ENCODE measurements at regions not wholly inside any gene's neighbourhood (a gene's known extent, or its start where the extent isn't known, plus 50 kb on each side); places are given as distances from the start of the nearest gene placed in this dataset.

DNA sequence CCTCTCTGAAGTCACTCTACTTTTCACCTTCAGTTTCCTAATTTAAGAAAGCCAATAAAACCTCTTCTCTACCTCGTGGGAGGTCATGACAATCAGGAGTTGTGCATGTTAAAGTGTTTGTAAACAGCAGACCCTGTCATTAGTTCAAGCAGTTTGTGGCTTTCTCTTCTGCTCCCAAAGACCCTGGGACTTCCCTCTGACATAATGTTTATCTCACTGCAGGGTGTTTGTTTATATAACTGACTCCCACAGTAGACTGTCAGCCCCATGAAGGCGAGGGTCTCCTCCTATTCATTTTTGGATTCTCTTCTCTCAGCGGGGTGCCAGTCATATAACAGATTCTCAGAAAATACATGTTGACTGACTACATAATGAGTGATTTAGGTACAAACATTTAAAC, 360.0 kb upstream of the ZNF462 start:
- no peak overlapping the region for H3K4me3 ChIP-seq
- no peak for DNase-seq

DNA sequence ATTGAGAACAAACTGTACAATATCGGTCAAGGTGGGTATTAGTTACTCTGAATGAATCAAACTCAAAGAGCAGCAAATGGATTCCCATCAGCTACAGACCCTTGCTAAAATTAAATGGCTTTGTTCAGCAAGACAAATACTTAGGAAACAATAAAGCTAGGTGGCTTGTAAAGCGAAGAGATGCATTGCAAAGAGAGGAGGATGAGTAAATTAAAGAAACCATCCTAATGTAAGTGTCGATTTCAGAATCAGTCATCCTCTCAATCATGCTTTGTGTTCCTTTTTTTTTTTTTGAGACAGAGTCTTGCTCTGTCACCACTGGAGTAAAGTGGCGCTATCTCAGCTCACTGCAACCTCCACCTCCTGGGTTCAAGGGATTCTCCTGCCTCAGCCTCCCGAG, 359.2 kb upstream of the ZNF462 start:
- DNase-seq = no peak
- Histone ChIP-seq H3K36me3 (no peaks in the 10 kb centered on the region), H3K27ac (no peak overlapping the region), H3K4me3 (no peak overlapping the region), H3K4me1 (no peaks in the 10 kb centered on the region), H3K27me3 (no peaks in the 10 kb centered on the region), H3K9me3 (no peaks in the 10 kb centered on the region)
- TF ChIP-seq POLR2A (IDR thresholded peaks at IDR 0.05) = no peak
- TF ChIP-seq, protein P1, sequence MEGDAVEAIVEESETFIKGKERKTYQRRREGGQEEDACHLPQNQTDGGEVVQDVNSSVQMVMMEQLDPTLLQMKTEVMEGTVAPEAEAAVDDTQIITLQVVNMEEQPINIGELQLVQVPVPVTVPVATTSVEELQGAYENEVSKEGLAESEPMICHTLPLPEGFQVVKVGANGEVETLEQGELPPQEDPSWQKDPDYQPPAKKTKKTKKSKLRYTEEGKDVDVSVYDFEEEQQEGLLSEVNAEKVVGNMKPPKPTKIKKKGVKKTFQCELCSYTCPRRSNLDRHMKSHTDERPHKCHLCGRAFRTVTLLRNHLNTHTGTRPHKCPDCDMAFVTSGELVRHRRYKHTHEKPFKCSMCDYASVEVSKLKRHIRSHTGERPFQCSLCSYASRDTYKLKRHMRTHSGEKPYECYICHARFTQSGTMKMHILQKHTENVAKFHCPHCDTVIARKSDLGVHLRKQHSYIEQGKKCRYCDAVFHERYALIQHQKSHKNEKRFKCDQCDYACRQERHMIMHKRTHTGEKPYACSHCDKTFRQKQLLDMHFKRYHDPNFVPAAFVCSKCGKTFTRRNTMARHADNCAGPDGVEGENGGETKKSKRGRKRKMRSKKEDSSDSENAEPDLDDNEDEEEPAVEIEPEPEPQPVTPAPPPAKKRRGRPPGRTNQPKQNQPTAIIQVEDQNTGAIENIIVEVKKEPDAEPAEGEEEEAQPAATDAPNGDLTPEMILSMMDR (IDR thresholded peaks at IDR 0.05) = no peak

More for the DNA sequence above, 360.0 kb upstream of the ZNF462 start:
- Histone ChIP-seq H3K9me3 (no peaks in the 10 kb centered on the region), H3K36me3 (no peaks in the 10 kb centered on the region), H3K27me3 (no peaks in the 10 kb centered on the region), H3K27ac (no peak overlapping the region), H3K4me1 (no peaks in the 10 kb centered on the region)
- TF ChIP-seq POLR2A (IDR thresholded peaks at IDR 0.05) = no peak
- TF ChIP-seq, protein P1 (IDR thresholded peaks at IDR 0.05) = no peak

DNA sequence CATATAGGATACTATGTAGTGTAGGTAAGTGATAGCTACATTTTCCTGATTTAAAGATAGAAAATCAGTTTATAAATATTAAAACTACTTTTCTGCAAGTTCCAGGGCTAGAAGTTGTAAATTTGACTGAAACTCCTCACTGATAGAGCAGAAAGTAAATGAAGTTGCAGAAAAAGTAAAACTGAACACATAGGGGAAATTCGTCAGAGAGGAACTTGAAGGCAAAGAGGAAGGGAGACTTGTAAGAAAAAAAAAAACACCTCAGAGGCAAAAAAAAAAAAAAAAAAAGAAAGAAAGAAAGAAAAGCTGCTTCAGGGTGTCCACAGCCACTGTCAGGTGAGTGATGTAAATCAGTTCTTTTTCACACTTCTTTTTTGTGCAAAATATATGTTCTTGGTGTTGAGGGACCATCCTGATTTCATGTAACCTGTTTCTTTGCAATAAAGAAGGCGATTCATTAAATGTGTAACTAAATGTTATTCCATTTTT, 336.2 kb upstream of the ZNF462 start:
- DNase-seq = no peak
- Histone ChIP-seq H3K27ac (no peak overlapping the region), H3K27me3 (no peaks in the 10 kb centered on the region), H3K9me3 (no peaks in the 10 kb centered on the region), H3K4me1 (no peaks in the 10 kb centered on the region), H3K36me3 (no peaks in the 10 kb centered on the region), H3K4me3 (no peak overlapping the region)
- TF ChIP-seq, protein P1 (IDR thresholded peaks at IDR 0.05) = no peak
- no peak for TF ChIP-seq POLR2A (IDR thresholded peaks at IDR 0.05)

DNA sequence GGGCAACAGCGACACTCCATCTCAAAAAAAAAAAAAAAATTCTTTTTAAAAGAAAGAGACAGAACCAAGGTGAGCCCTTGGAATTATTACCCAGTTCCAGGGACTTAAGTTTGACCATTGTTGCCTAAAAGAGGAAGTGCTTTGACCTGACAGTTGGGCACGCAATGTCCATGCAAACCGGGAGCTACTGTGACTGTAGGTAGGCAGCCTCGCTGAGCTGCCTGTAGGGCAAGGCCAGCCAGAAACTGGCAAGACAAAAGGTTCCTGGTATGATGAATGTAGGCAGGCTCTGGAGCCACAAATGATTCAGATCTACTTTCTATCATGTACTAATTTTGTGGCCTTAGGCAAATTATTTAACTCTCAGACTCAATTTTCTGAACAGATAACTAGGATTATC, 334.8 kb upstream of the ZNF462 start:
- Histone ChIP-seq H3K4me1 (no peaks in the 10 kb centered on the region), H3K36me3 (no peaks in the 10 kb centered on the region), H3K9me3 (no peaks in the 10 kb centered on the region), H3K27me3 (no peaks in the 10 kb centered on the region), H3K4me3 (no peak overlapping the region), H3K27ac (no peak overlapping the region)
- TF ChIP-seq, protein P1 (IDR thresholded peaks at IDR 0.05) = no peak
- no peak for TF ChIP-seq POLR2A (IDR thresholded peaks at IDR 0.05)
- DNase-seq = no peak

DNA sequence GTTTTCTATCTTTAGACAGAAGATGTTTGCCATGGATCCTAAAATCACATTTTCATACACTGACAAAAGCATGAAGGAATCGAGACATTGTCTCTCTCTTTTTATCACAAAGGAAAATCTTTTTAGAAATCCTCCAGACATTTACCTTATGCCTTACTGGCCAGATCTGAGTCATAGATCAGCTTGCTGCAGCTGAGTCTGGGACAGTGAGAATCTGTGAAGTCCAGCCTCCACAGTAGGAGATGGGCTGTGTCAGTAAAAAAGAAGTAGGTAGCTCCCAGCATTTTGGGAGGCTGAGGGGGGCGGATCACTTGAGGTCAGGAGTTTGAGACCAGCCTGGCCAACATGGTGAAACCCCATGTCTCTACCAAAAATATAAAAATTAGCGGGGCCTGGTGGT, 333.4 kb upstream of the ZNF462 start:
- H3K4me1 ChIP-seq = no peaks in the 10 kb centered on the region
- no peaks in the 10 kb centered on the region for H3K9me3 ChIP-seq
- no peaks in the 10 kb centered on the region for H3K27me3 ChIP-seq
- no peak for DNase-seq
- no peak overlapping the region for H3K27ac ChIP-seq
- H3K4me3 ChIP-seq = no peak overlapping the region
- TF ChIP-seq POLR2A (IDR thresholded peaks at IDR 0.05) = no peak
- TF ChIP-seq, protein P1 (IDR thresholded peaks at IDR 0.05) = no peak
- H3K36me3 ChIP-seq = no peaks in the 10 kb centered on the region

GRCh38 chr9:106531491-106531890, 331.5 kb upstream of the ZNF462 start:
- TF ChIP-seq, protein P1 (IDR thresholded peaks at IDR 0.05) = no peak
- TF ChIP-seq POLR2A (IDR thresholded peaks at IDR 0.05) = no peak
- no peak overlapping the region for H3K4me3 ChIP-seq
- H3K27me3 ChIP-seq = no peaks in the 10 kb centered on the region
- no peaks in the 10 kb centered on the region for H3K36me3 ChIP-seq
- peaks cover 0 to 7% (median 0%) of the 10 kb centered on the region in 4 donors for H3K4me1 ChIP-seq
- DNase-seq = no peak
- H3K9me3 ChIP-seq = no peaks in the 10 kb centered on the region
- no peak overlapping the region for H3K27ac ChIP-seq

Measured in Peyer's patch (tissue), 4 donors.